Hippocampal formation (tissue), 2 donors: ENCODE measurements at regions not wholly inside any gene's neighbourhood (a gene's known extent, or its start where the extent isn't known, plus 50 kb on each side); places are given as distances from the start of the nearest gene placed in this dataset.

Experiments
- DNase-seq, 2 donors: peaks; one replicate each; lab custom pipeline; 2025; lab: John Stamatoyannopoulos, UW

DNA sequence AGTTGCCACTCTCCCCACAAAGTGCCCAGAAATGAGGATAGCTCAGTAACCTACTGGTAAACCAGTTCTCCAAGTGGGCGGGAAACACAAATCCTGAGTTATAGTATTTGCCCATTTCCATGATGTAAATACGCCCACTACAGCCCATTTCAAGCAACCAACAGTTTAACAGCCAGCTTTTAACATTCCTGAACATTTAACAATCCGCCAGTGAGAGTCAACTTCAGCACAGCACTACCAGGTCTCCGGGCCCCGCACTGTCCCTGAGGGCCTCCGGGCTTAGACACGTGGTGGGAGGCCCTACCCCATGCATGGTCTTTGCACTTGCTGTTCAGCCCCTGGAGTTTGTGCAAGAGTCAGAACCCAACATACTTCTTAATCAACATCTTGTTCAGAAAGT, 132.0 kb upstream of the CTTNBP2NL start:
- no peak for DNase-seq

DNA sequence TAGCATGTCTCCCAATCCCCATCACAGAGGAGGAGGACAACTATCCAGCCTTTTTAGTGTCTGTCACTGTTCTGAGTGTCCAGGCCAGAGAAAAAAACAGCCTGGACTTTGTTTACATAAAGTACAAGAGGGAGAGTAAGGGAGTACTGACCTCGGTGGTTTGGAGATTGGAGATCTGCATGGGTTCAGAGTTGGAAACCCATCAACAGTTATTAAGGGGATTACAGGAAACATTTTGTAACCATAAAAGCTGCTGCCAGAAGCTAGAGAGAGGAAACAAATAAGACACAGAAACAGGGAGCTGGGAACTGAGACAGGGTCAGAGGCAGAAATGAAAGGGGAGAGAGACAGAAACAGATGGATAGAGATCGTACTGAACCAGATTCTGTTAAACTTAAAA, 131.5 kb upstream of the CTTNBP2NL start:
- DNase-seq: no peak

DNA sequence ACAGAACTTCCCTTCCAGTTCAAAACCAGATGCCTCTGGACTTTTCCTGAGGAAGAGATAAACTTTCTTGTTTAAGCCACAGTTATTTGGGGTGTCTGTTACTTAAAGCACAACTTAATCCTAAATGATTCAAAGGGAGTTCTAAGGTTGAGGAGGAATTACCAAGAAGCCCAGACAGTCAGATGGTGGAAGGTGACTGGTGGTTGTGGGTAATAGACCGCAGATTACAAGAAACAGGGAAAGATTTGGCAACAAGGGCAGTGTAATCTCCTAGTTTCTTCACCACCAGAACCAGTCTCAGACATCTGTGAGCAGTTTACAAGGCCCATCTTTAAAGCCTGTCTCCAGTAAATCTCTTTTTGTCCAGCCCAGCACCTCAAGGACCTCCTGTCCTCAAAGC, 130.1 kb upstream of the CTTNBP2NL start:
- no peak for DNase-seq

DNA sequence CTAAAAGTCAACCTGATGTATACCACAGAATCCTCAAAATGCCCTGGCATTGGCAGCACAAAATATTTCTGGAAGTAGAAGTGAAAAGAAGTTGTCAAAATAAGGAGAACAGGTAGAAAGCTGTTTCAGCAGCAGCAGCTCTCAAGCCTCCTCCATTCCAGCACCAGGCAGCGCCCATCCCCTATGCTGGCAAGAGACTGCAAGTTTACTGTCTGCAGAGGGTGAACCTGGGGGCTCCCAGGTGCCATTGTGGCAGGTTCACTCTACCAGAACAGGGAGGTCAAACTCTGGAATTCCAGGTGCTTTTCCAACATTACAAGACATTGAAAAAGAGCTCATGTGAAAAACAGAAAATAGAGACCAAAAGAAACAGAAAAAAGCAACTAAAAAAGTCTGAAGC, 128.8 kb upstream of the CTTNBP2NL start:
- no peak for DNase-seq

DNA sequence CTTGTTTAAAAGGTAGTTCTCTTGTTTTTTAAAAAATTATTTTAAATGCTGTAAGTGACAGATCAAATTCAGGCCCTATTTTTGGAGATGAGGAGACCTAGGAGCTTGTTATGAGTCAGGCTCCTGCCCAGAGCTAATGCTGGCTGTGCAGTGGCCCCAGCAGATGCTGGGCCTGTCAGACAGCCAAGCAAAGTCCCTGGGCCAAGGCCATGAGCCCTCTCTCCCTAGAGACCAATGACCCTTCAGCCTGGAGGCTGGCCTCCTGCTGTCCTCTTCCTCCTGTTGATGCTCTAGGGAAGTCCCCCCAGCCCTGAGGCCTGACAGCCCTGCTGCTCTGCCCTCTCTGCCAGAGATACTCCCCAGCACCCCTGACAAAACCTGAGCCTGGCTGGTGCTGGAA, 128.1 kb upstream of the CTTNBP2NL start:
- DNase-seq: no peak

DNA sequence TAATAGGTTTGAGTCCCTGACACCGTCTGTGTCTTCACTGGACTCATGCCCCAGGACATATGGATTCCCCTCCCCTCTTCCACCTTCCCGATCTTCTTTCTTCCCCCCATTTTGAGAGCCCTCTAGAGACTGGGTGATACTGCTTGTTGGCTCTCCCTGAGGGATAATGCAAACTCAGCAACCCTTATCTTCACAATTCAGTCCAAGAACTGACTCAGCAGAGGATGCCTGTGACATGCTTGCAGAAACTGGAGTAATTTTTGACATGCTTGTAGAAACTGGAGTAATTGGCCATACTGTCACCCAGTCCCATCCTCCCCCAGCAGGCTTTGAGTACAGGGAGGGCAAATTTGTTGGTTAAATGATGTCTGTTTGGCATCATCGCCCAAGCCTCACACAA, 127.6 kb upstream of the CTTNBP2NL start:
- no peak for DNase-seq

DNA sequence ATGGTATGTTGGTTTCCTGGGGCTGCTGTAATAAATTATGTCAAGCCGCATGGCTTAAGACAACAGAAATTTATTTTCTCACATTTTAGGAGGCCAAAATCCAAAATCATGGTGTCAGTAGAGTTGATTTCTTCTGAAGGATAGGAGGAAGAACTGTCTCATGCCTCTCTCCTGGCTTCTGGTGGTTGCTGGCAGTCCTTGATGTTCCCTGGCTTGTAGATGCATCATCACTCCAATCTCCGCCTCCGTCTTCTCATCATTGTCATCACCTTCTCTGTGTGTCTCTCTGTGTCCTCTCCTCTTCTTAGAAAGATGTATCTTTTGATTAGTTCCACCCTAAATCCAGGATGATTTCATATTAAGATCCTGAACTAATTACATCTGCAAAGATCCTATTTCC, 124.7 kb upstream of the CTTNBP2NL start:
- no peak for DNase-seq

DNA sequence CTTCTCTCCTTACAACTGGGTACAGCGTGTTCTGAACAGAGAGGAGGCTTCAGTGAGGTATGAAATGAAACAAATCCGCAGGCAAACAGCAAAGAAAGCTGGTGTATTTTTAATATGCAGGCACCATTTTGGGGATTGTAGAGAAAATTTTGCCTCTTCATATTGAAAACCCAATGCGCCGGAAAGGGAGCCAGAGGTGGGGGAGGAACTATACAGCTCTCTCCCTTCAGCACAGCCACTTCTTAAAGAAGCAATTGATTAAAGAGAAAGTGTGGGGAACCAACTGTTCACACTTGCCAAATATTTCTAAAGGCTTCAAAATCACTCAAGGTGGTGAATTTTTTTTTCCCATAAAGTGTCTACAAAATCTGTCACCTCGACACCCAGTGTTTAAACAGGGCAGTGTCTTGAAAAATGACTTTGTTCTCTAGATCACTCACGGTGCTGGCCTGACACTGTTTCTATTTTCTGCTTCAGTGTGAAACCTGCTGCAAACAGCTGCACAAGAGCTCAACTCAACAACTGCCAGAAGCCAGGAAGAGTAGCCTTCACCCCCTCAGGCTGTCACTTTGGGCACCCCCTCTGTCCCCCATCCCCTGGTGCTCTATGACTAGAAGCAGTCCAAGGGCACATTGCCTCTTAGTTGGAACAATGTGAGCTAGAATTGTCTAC, 123.8 kb upstream of the CTTNBP2NL start:
- no peak for DNase-seq

DNA sequence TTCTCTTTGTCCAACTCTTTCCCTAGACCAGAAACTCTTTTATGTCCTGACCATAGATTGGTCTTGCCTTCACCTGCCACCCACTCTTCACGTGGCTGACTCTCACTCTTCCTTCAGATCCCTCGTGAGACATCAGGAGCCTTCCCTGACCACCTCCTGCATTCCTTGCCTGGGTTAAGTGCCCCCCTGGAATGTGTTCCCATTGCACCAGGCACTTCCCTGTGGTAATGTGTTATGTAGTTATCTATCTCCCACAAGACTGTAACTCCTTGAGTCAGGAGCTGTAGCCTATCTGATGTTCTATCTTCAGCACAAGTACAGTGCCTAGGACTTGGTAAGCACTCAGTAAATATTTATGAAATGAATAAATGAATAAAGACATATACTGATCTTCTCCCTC, 111.2 kb upstream of the CTTNBP2NL start:
- no peak for DNase-seq

DNA sequence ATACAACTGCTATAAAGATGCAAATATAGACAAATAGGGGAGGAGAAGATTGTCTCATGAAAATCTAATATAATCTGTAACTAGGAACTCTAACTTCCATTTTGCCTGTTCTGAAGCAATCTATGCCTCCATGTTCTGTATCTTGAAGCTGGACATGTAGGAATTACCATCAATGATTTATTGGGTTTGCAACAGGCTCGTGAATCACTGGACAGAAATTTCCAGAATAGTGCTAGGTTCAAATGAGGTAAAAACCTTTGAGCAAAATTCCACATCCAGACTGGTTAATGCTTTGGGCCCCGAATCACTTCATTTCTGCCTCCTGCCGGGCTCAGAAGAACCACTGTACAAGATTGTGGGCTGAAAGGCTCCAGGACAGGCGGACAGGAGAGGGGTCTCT, 110.7 kb upstream of the CTTNBP2NL start:
- no peak for DNase-seq

DNA sequence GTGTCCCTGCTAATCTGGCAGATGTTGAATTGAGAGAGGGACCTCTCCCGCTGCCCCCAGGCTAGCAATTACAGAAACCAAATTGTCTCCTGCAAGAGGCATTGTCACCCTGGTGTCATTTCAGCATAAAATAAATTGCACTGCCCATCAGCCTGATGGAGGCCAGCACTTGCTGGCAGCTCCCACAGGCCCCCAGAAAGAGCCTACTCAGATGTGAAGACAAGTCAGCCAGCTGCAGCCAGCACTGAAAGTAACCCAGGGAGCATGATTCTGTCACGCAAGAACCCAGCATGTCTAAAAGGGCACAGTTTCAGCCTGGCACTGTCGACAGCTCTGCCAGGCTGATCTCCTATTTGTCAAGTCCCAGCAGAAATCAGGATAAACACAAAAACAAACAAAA, 110.3 kb upstream of the CTTNBP2NL start:
- no peak for DNase-seq

DNA sequence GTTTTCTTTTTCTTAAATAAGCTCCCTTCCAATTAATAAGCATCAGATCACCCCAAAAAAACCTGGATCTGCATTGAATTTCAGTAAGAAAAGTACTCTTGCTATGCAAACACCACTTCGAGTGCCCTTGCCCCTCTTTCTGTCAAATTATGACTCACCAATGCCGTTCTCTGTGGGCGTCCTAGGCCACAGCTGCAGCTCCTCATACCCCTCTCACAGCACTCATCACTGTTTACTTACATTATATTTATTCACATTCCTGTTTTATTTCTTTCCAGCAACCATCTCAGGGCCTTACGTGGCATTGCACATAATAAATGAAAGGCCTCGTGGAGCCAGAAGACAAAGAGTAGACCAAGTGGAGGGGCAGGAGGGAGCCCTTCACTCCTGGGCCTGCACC, 99.1 kb upstream of the CTTNBP2NL start:
- DNase-seq: no peak

DNA sequence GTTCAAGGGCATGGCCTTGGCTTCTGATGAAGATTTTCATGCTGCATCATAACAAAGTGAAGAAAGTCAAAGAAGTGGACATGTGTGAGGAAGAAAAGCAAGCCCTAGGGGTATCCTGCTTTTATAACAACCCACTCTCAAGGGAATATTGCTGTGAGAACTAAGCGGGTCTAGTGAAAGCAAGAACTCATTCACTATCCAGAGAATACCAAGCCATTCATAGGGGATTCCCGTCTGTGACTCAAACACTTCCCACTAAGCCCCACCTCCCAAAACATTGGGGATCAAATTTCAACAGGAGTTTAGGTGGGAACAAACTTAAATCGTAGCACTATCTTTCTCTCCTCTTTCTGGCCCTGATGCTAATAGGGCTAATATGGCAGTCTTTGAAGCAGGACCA, 98.5 kb upstream of the CTTNBP2NL start:
- no peak for DNase-seq

DNA sequence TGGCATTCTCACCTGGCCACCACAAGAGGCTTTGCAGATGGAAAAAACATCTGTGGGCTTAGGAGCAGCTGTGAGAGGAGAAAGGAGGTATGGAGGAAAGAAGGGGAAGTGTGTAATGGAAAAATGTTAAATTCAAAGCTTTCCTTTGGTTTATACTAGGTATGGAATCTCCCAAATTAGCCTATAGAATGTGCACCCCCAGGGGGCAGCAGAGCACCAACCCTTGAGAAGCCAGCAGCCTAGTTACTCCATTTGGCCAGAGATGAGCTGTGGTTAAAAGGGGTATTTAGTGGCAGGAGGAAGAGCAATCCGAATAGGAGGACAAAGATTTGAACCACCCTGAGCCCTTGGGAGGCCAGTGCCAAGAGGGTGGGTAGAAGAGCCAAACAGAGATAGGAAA, 97.5 kb upstream of the CTTNBP2NL start:
- peak in 1 of 2 donors; percentile 7 for DNase-seq

DNA sequence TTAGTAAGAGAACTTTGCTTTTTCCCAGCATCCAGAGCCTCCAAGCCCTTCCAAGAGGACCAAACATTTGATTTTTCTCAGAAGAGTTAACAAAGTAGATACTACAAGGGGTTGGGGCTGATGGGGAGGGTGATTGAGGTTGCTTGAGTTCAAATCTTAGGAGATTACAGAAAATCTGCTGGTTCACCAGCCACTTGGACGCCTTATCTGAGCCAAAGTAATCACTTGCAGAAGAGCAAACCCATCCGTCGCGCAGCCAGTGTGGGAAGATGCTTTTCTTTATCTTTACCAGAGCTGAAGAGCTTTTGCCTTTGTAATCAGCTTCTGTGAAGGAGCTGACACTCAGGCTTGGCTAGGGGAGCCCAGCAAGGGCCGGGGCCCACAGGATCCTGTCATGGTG, 91.9 kb upstream of the CTTNBP2NL start:
- no peak for DNase-seq

DNA sequence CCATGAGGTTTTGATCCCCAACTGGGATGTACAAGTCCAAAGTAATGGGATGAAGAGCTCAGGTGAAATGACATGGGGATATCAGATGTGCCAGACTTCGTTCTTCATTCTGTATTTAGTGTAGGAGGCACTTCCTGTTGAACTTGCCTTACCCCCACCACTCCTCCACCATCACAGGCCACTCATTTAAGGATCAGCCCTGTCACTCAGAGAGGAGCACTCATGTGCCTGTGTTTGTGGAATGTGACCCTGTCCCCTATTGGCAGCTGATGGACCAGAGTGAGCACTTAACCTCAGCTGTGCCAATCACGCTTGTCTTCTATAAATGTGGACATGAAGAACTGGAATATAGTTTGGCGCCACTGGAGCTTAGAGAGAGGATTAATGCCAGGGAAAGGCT, 91.4 kb upstream of the CTTNBP2NL start:
- no peak for DNase-seq

DNA sequence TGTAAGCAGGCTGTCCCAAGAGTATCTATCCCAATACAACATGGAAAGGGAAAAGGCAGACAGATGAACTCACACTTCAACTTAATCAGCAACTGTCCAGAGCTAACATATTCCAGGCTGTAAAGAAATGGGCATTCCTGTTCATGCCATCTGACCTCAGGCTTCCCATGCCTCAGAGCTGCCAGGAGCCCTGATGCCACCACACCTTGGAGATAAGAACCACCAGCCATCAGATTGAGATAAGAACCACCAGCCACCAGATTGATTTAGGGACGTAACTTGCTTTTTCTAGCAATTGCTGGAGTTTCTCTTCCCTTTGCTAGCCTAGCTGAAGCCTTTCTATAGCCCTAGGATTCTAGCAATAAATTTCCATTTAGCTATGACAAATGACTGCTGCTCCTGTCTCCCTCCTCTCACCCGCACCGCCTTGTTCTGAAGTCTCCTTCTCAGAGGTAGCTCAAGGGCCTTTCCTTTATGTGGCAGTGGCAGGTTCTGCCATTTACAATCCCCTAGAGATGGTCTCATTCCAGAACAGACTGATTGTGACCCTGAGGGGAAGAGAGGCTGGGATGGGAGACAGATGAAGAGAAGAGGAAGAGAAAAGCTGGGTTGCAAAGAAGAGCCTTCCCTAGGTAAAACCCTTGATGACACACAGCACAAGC, 88.0 kb upstream of the CTTNBP2NL start:
- no peak for DNase-seq

DNA sequence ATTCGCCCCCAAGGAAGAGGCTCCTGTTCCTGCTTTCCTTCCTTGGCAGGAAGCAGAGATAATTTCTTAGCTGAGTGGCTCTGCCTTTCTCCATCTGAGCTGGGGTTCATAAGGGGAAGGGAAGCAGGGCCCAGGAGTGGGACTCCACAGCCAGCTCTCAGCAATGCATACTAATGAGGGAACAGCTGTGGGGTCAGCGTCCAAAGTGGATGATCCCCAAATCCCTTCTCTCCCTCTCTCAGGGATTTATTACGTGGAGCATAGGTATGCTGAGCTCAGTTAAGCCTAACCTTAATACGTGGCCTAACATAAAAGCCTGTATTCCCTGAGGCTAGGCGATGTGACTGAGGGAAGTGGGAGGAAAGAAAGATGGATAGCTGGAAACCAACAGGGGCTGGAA, 87.3 kb upstream of the CTTNBP2NL start:
- no peak for DNase-seq

DNA sequence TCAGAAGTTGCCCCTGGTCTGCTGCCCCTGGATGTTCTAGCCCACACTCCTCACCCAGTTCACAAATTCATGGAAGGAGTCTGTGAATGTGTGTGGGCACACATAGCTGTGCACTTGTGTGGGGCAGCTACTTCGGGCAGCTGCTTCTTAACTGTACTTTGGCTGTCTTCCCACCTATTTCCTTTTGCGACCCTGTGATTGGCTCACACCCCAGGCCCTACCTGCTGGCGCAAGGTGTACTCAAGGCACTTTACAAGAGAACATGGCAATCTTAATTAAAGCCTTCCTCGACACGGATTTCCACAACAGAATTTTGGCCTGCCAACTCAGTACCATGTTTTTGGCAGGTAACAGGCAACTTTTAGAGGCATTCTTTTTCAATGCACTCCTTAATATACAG, 86.5 kb upstream of the CTTNBP2NL start:
- DNase-seq: no peak

DNA sequence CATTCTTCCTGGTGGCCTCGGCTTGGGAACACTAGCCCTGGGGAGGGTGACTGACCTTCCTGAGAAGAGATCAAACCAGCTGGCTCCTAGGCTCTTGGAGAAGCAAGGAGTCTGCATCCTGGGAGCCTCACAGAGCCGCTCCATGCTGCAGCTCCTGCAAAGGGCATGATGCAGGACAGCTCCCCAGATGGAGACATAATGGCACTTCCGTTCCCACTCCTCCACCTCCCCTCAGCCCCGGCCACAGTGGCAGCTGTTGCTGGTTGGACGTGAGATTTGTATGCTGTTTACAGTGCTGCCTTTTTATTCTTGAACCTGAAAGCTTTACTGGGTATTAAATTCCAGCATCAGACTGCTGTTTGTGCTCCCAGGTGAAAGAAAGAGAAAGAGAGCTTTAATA, 83.7 kb upstream of the CTTNBP2NL start:
- DNase-seq: no peak

DNA sequence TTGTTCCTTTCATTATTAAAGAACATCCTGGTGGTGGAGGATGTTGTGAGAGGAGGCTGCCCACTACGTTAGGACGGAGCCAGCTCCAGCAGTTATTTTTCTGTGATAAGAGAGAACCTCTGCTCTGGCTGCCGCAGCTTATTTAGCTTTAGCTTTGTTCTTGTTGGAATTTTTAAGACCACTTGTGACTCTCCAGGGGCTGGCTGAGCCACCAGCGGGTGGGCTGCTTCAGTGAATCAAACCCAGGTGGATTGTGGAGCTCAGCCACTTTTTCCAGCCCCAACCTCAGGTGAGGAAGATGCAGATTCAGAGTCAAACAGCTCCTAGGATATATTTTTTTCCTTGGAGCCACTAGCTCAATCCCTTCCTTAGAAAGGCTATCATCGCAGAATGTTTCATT, 83.1 kb upstream of the CTTNBP2NL start:
- DNase-seq: no peak

DNA sequence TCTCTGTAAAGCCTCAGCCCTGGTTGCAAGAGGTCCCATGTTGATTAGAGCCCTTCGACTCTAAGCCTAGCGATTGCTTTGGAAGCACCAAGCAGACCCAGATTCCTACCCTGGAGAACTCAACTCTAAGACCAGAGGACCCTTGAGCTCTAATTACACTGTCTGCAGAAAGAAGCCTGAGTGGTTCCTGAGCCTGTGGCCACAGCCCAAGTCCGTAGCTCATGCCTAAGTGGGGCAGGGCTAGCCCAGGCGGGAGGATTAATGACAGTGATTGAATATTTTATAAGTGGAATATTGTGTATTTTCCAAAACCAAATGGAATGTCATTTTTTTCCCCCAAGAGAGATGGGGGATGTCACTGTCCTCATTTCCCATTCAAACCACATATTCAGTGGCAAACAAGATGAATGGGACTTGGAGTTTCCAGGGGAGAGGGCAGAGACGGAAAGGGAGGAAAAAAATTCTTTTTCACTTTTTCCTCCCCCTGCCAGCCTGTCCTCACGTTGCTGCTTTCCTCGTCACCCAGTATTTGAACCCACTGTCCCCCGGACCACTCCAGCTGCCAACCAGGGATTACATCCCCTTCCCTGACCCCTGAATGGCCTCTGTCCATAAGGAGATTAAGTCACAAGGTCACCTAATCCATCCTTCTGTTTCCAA, 79.6 kb upstream of the CTTNBP2NL start:
- DNase-seq: no peak

DNA sequence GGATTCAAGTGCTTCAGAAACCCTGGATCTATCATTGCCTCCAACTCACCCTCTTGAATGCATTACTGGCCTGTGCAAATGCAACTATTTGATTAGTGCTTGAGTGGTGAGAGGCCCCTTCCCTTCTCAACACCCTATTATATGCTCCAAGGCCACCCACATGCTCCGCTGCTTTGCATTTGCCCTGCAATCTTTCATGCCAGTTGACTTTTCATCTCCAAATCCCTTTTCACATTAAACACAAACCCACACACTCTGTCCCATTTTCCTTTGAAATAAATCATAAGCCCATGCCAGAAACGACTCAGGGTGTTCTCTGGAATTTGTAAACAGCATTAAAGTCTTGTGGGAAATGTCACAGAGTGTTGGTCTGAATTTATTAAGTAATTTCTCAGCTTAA, 78.9 kb upstream of the CTTNBP2NL start:
- DNase-seq: no peak

DNA sequence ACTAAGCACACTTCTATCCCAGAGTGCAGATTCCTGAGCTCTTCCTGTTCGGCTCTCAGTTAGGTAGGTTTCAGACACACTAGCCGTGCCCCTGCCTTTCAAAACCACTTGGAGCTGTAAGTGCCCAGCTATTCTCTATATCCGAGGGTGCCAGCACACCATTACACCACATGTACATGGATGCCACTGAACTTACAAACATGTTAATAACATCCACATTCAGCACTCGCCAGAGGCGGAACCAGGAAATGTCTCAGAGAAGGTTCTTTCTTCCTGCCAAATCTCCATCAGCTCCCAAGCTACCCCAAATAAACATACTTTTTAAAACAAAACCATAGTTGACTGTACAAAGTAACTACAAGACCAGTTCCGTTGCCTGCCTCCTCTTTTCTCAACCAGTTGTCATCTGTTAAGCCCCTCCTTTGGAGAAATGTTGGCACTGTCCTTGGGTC, 78.4 kb upstream of the CTTNBP2NL start:
- DNase-seq: no peak
